HepG2 (cell line): ENCODE measurements at regions not wholly inside any gene's neighbourhood (a gene's known extent, or its start where the extent isn't known, plus 50 kb on each side); places are given as distances from the start of the nearest gene placed in this dataset.

Experiments
- ATAC-seq: fragments of 200-7000 bp; cut with Tn5 transposase; 3 replicates; pipeline ENCODE4 v1.9.1; 2020; ENCODE audit warnings: mild to moderate bottlenecking, moderate library complexity
- BruUV-seq: library from RNA; stranded (reverse); fragments of 400-500 nt; replicated peaks from 2 replicates; lab custom pipeline; 2021; lab: Mats Ljungman, UMichigan
- CTCF ChIA-PET: fragments of 300-600 bp; formaldehyde crosslinking; extraction: SDS; loops from one replicate; lab custom pipeline; 2021; ENCODE audit warnings: low total read pairs, inconsistent platforms, low intra/inter-chr PET ratio; lab: Yijun Ruan, JAX
- POLR2A ChIA-PET: fragments of 350-600 bp; sonication (Branson Sonifier 250); formaldehyde crosslinking; loops from one replicate; lab custom pipeline; 2020; ENCODE audit warnings: antibody characterized with exemption, inconsistent platforms; lab: Yijun Ruan, JAX
- DNase-seq: peaks from one replicate; pipeline ENCODE4 v3.0.0-alpha.2; 2015; ENCODE audit warnings: low spot score
- FAIRE-seq: peaks from 3 replicates; lab custom pipeline; 2011; peaks lifted over from hg19 to GRCh38; lab: Jason Lieb, UNC
- H2AFZ ChIP-seq: one replicate; pipeline ENCODE4 v1.6.1; 2011; ENCODE audit warnings: low read length, inconsistent platforms
- H3K27ac ChIP-seq: fragments of 300-600 bp; 3 replicates; pipeline ENCODE4 v1.8.0; 2011; ENCODE audit warnings: mixed run types, mild to moderate bottlenecking, mixed read lengths, low read length, inconsistent platforms; ENCODE audit not compliant: insufficient read depth; ENCODE audit errors: extremely low read length
- H3K27me3 ChIP-seq, 2 experiments: fragments of 200-600 bp in 1 of 2; 2 replicates in 1 of 2; 3 replicates in 1 of 2; pipeline versions ENCODE4 v1.6.0 to v1.8.0; 2011; ENCODE audit warnings: low read length in 2 of 2, mild to moderate bottlenecking in 2 of 2, moderate library complexity in 2 of 2, inconsistent platforms in 1 of 2; ENCODE audit not compliant: insufficient read depth in 2 of 2, control insufficient read depth in 1 of 2
- H3K36me3 ChIP-seq, 2 experiments: fragments of 200-600 bp in 1 of 2; replicated peaks in 1 of 2; 2 replicates in 1 of 2; 3 replicates in 1 of 2; pipeline versions ENCODE4 v1.5.1 to v1.8.0; 2011; ENCODE audit warnings: low read length in 2 of 2, inconsistent platforms in 1 of 2; ENCODE audit not compliant: insufficient read depth in 2 of 2, control insufficient read depth in 1 of 2
- H3K4me1 ChIP-seq: 2 replicates; pipeline ENCODE4 v1.5.1; 2012; ENCODE audit warnings: low read length, inconsistent platforms; ENCODE audit not compliant: insufficient read depth
- H3K4me2 ChIP-seq: 2 replicates; pipeline ENCODE4 v1.6.0; 2011; ENCODE audit warnings: low read depth, low read length, inconsistent platforms
- H3K4me3 ChIP-seq, 3 experiments: fragments of 200-600 bp in 1 of 3; sonication (generic), shearing (Covaris generic) in 1 of 3; replicated peaks in 1 of 3; 2 replicates each; pipeline ENCODE4 v1.5.1; 2011 to 2016; ENCODE audit warnings: low read length in 3 of 3, inconsistent platforms in 2 of 3, low read depth in 2 of 3, mild to moderate bottlenecking in 2 of 3, control low read depth in 1 of 3, mixed read lengths in 1 of 3; ENCODE audit not compliant: insufficient read depth in 1 of 3
- H3K79me2 ChIP-seq: one replicate; pipeline ENCODE4 v1.6.1; 2011; ENCODE audit warnings: low read length, inconsistent platforms; ENCODE audit not compliant: insufficient read depth
- H3K9ac ChIP-seq: 2 replicates; pipeline ENCODE4 v1.6.0; 2011; ENCODE audit warnings: mild to moderate bottlenecking, low read depth, low read length, inconsistent platforms; ENCODE audit not compliant: insufficient read depth
- H3K9me3 ChIP-seq: 2 replicates; pipeline ENCODE4 v1.5.1; 2012; ENCODE audit warnings: mild to moderate bottlenecking, low read length
- H4K20me1 ChIP-seq: 2 replicates; pipeline ENCODE4 v1.6.0; 2011; ENCODE audit warnings: inconsistent platforms, mild to moderate bottlenecking, low read length, moderate library complexity; ENCODE audit not compliant: insufficient read depth
- CEBPZ ChIP-seq: IDR thresholded peaks from 2 replicates; pipeline ENCODE4 v1.6.1; 2012; ENCODE audit warnings: low read length, improper control_type of control experiment
- GTF3A ChIP-seq: sonication (generic); formaldehyde crosslinking; conservative IDR thresholded peaks from 2 replicates; pipeline ENCODE4 v1.4.0; 2020; ENCODE audit warnings: mild to moderate bottlenecking, missing genetic modification reagents
- HNRNPH1 ChIP-seq: fragments of 200-400 bp; formaldehyde crosslinking; optimal IDR thresholded peaks from 2 replicates; pipeline ENCODE3; 2017; ENCODE audit warnings: mild to moderate bottlenecking, low read depth, low read length
- IRF2 ChIP-seq: IDR thresholded peaks from 2 replicates; pipeline ENCODE4 v1.6.1; 2018; ENCODE audit warnings: missing genetic modification reagents, missing compliant biosample characterization
- POGZ ChIP-seq: sonication (generic); formaldehyde crosslinking; IDR thresholded peaks from 2 replicates; pipeline ENCODE4 v1.4.0; 2020; ENCODE audit warnings: mild to moderate bottlenecking, missing genetic modification reagents
- PPARG ChIP-seq: conservative IDR thresholded peaks from 2 replicates; pipeline ENCODE4 v1.6.1; 2016; ENCODE audit warnings: missing biosample characterization, missing genetic modification reagents
- RAD21 ChIP-seq: fragments of 450-650 bp; formaldehyde crosslinking; IDR thresholded peaks from 2 replicates; pipeline ENCODE4 v1.5.0; 2020; ENCODE audit warnings: mild to moderate bottlenecking
- SMYD3 ChIP-seq: sonication (generic); formaldehyde crosslinking; IDR thresholded peaks from 2 replicates; pipeline ENCODE4 v1.8.1; 2023; ENCODE audit warnings: mild to moderate bottlenecking, missing genetic modification reagents
- SP2 ChIP-seq: sonication (generic); formaldehyde crosslinking; IDR thresholded peaks from 2 replicates; pipeline ENCODE4 v1.5.1; 2020; ENCODE audit warnings: mild to moderate bottlenecking, missing genetic modification reagents
- ZNF138 ChIP-seq: sonication (generic); formaldehyde crosslinking; IDR thresholded peaks from 2 replicates; pipeline ENCODE4 v1.5.0; 2020; ENCODE audit warnings: mild to moderate bottlenecking, low read depth, missing genetic modification reagents
- ZNF383 ChIP-seq: sonication (generic); formaldehyde crosslinking; IDR thresholded peaks from 2 replicates; pipeline ENCODE4 v1.4.0; 2020; ENCODE audit warnings: missing genetic modification reagents, mild to moderate bottlenecking, borderline replicate concordance
- ZNF550 ChIP-seq: sonication (generic); formaldehyde crosslinking; IDR thresholded peaks from 2 replicates; pipeline ENCODE4 v1.4.0; 2020; ENCODE audit warnings: mild to moderate bottlenecking, missing genetic modification reagents, borderline replicate concordance
- ZNF607 ChIP-seq: sonication (generic); formaldehyde crosslinking; IDR thresholded peaks from 2 replicates; pipeline ENCODE4 v1.5.1; 2020; ENCODE audit warnings: missing genetic modification reagents, mild to moderate bottlenecking, borderline replicate concordance
- ZNF879 ChIP-seq: sonication (generic); formaldehyde crosslinking; IDR thresholded peaks from 2 replicates; pipeline ENCODE4 v1.8.1; 2023; ENCODE audit warnings: missing genetic modification reagents
- WGBS: methylation state at CpG from one replicate; pipeline ENCODE4 v1.1.6; 2017; ENCODE audit warnings: low lambda C conversion rate; 5-methylcytosine and 5-hydroxymethylcytosine counted together
- in situ Hi-C: cut with HindIII; loops from 2 replicates; pipeline ENCODE4 v1.10.0; 2017; ENCODE audit warnings: low pct_unique_long_range_greater_than_20kb; ENCODE audit not compliant: extremely low pct_ligation_motif_present
- intact Hi-C: fragments of 100-400 bp; cut with micrococcal nuclease; formaldehyde crosslinking; loops from one replicate; pipeline ENCODE4 v1.10.0; 2022; ENCODE audit not compliant: unreplicated experiment
- TF ChIP-seq, protein P1 (sequence below): sonication (generic); formaldehyde crosslinking; IDR thresholded peaks from 2 replicates; pipeline ENCODE4 v1.8.0; 2022; ENCODE audit warnings: mild to moderate bottlenecking, missing genetic modification reagents, moderate library complexity
- TF ChIP-seq, protein P2 (sequence below): sonication (generic); formaldehyde crosslinking; IDR thresholded peaks from 2 replicates; pipeline ENCODE4 v1.4.0; 2020; ENCODE audit warnings: mild to moderate bottlenecking, missing genetic modification reagents
- TF ChIP-seq, protein P3 (sequence below): sonication (generic); formaldehyde crosslinking; IDR thresholded peaks from 2 replicates; pipeline ENCODE4 v1.5.0; 2020; ENCODE audit warnings: missing genetic modification reagents, mild to moderate bottlenecking, borderline replicate concordance
- TF ChIP-seq, protein P4 (sequence below): sonication (generic); formaldehyde crosslinking; conservative IDR thresholded peaks from 2 replicates; pipeline ENCODE4 v1.4.0; 2020; ENCODE audit warnings: missing genetic modification reagents

DNA sequence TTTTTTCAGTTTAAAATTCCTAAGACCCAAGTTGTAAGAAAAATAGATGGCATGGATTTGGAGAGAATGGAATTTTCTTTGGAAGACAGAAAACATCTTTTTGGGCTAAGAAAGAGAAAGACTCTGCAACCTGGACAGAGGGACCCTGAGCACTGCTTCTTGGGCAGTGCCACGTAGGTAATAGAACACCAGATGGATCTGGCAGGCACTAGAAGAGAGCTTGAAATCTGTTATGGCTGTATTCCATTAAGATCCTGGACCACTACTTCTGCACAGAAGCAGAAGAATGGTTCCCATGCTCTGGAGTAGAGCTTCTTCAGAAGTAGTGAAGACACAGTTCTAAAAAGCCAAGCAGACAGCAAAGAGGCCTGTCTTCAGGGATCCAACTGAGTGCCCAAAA, 306.4 kb upstream of the CD180 start (continued):
- TF ChIP-seq, protein P1, sequence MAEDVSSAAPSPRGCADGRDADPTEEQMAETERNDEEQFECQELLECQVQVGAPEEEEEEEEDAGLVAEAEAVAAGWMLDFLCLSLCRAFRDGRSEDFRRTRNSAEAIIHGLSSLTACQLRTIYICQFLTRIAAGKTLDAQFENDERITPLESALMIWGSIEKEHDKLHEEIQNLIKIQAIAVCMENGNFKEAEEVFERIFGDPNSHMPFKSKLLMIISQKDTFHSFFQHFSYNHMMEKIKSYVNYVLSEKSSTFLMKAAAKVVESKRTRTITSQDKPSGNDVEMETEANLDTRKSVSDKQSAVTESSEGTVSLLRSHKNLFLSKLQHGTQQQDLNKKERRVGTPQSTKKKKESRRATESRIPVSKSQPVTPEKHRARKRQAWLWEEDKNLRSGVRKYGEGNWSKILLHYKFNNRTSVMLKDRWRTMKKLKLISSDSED (CRISPR knock-in tag), result no peak
- TF ChIP-seq ZNF138 (CRISPR knock-in tag) (no peak), POGZ (CRISPR knock-in tag) (no peak)
- TF ChIP-seq, protein P2, sequence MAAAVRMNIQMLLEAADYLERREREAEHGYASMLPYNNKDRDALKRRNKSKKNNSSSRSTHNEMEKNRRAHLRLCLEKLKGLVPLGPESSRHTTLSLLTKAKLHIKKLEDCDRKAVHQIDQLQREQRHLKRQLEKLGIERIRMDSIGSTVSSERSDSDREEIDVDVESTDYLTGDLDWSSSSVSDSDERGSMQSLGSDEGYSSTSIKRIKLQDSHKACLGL, result no peak

DNA sequence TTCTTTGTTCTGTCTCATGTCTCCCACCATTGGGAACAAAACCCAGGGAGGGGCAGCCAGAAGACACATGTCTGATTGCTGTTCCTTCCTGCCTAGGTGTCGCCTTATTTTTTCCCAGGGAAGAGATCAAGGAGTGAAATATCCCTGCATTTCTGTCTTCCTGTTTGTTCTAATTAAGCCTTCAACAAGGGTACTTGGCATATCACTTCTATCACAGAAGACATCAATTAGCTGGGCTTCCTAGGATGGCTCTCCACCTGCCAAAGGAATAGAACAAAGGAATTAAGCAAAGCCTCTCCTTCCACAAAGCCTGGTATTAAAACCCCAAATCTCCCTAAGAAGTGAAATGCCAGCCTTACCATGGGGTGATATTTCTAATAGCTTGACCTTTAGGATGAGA, 299.5 kb upstream of the CD180 start:
- DNase-seq (no peak), FAIRE-seq (no peak), ATAC-seq (no peak)
- intact Hi-C loops, result loop anchor here (10.0 kb wide), 1 partner anchor 251 kb away; no protein-coding TSS in a partner anchor
- Histone ChIP-seq H3K9ac (no peak overlapping the region), H4K20me1 (no peaks in the 10 kb centered on the region), H3K36me3 (no peaks in the 10 kb centered on the region), H3K27me3 (no peaks in the 10 kb centered on the region), H3K9me3 (0 out of 2 replicates have a peak, but pooled peaks cover 3% of the 10 kb centered on the region), H3K27ac (no peak overlapping the region), H3K4me1 (no peaks in the 10 kb centered on the region), H3K4me3 (no peak overlapping the region), H2AFZ (no peak overlapping the region), H3K79me2 (no peaks in the 10 kb centered on the region), H3K4me2 (no peak overlapping the region)
- in situ Hi-C loops, result loop anchor here (10.0 kb wide), 1 partner anchor 759 kb away; no protein-coding TSS in a partner anchor
- BruUV-seq, result no TSS peak
- POLR2A ChIA-PET, result no interaction called here
- CTCF ChIA-PET, result no interaction called here
- 100% methylated on average over 1 of the region's 1 CpG for WGBS
- TF ChIP-seq PPARG (CRISPR knock-in tag), result no peak
- no peak for TF ChIP-seq CEBPZ
- TF ChIP-seq HNRNPH1, result no peak
- no peak for TF ChIP-seq ZNF607 (CRISPR knock-in tag)
- TF ChIP-seq, protein P3, sequence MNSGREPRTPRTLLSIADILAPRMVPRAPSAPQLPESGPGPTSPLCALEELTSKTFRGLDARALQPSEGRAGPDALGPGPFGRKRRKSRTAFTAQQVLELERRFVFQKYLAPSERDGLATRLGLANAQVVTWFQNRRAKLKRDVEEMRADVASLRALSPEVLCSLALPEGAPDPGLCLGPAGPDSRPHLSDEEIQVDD, result no peak
- no peak for TF ChIP-seq SP2 (CRISPR knock-in tag)
- no peak for TF ChIP-seq ZNF879
- no peak for TF ChIP-seq SMYD3 (CRISPR knock-in tag)
- no peak for TF ChIP-seq GTF3A
- TF ChIP-seq ZNF383 (CRISPR knock-in tag), result no peak
- no peak for TF ChIP-seq RAD21
- no peak for TF ChIP-seq ZNF550 (CRISPR knock-in tag)
- no peak for TF ChIP-seq IRF2 (CRISPR knock-in tag)
- TF ChIP-seq, protein P4, sequence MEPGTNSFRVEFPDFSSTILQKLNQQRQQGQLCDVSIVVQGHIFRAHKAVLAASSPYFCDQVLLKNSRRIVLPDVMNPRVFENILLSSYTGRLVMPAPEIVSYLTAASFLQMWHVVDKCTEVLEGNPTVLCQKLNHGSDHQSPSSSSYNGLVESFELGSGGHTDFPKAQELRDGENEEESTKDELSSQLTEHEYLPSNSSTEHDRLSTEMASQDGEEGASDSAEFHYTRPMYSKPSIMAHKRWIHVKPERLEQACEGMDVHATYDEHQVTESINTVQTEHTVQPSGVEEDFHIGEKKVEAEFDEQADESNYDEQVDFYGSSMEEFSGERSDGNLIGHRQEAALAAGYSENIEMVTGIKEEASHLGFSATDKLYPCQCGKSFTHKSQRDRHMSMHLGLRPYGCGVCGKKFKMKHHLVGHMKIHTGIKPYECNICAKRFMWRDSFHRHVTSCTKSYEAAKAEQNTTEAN (CRISPR knock-in tag), result no peak
